Stimulated activated CD4-positive, alpha-beta T cell treated with anti-CD3 and anti-CD28 coated beads, Interleukin-2, amount 100 ng/mL, for 48 hours (primary cell): ENCODE measurements at regions not wholly inside any gene's neighbourhood (a gene's known extent, or its start where the extent isn't known, plus 50 kb on each side); places are given as distances from the start of the nearest gene placed in this dataset.
"Not testable (repeated sequence)": the region's sequence is repeated elsewhere in the genome, so short reads cannot be mapped to it uniquely, and the experiment has no call there.

Source experiments
- DNase-seq, 2 donors: peaks; one replicate each; pipeline ENCODE4 v3.0.0-alpha.2; 2020

GRCh38 chr6:6725468-6726209, 137.1 kb downstream of the LY86 start:
- DNase-seq, result no peak

DNA sequence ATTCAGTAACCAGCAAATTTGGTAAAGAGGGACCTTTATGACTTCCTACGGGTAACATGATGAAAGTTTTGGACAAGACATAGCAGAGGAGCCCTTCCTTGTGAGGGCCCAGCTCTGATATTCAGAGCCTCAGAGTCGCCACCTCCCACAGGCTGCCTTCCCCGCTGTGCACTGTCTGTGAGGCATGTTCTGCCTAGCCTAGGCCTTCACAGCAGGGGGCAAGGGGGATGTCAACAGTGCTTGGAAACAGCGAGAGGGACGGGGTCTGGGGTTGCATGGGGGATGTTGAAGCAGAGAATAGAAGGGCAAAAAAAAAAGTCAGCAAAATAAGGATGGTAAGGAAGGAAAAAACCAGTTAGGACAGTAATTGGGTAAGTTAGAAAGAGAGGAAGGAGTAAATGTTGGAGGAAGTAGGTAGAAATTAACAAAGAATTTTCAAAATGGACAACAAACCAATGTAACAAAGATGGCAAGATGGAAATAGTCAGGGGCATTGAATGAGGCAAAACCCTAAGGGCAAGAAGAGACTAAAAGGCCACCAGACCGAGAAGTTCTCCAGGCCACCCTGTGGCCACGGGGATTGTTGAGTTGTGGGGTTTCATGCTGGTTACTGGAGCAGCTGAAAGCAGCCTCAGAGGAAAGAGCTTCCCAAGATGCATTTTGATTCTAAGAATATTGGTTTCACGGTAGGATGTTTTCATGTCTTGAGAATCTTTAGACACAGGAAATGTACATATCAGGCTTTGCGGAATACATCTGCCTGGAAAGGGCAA, 139.8 kb downstream of the LY86 start:
- no peak for DNase-seq

GRCh38 chr6:6729971-6730370, 141.5 kb downstream of the LY86 start:
- DNase-seq, result no peak

DNA sequence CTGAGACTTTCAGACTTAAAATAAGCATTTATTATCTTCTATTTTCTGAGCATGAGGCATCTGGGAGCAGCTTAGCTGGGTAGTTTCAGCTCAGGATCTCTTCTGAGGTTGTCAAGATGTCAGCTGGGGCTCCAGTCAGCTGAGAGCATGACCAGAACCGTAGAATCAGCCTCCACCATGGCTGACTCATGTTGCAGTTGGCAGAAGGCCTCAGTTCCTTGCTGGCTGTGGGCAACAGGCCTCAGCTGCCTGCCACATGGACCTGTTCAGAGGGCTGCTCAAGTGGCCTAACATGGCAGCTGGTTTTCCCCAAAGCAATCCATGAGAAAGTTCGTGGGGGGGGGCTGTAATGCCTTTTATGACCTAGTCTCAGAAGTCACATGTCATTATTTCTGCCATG, 142.3 kb downstream of the LY86 start:
- DNase-seq, result no peak

DNA sequence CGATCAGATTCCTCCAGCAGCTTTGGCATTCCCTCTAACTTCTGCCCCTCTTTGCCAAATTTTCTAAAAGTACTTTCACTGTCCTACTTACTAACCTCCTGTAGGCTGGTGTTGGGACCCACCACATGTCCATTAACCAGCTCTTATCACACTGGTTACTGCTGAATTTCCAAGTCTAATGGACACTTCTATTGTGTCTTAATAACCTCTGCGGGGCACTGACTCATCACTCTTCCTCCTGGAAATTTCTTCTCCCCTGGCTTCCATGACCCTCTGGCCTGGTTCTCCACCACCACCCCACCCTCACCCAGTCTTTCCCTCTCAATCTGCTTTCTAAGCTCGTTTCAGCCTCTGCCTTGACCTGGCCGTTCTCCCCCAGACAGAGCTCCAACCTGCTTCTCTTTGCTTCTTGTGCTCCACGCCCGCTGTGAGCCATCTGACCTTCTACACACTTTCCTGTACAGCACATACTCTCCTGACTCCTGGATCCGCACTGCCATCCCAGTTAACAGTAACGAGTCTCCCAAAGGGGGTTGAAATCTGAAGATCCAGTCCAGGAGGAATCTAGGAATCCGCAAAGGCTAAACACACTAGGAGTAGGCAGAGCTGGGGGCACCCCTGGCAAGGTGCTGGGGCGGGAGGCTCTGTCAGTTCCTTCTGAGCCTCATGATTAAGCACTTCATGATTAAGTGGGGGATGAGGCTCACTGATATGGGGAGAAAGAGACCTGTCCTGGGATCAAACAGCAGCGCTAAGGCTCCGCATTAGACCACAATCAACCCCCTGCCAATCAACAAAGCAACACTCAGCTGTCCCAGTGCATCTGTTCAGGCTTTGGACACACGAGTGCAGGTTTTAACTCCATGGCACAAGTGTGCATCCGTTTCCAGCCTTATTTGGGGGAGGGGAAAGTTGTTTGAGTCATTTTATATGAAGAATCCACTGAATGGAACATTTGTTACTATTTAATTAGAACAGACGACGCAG, 146.3 kb downstream of the LY86 start:
- no peak for DNase-seq

GRCh38 chr6:6736791-6737654, 148.5 kb downstream of the LY86 start:
- DNase-seq, result no peak

- DNase-seq, result no peak
Measured at GRCh38 chr6:6737671-6738070, 149.2 kb downstream of the LY86 start.

DNA sequence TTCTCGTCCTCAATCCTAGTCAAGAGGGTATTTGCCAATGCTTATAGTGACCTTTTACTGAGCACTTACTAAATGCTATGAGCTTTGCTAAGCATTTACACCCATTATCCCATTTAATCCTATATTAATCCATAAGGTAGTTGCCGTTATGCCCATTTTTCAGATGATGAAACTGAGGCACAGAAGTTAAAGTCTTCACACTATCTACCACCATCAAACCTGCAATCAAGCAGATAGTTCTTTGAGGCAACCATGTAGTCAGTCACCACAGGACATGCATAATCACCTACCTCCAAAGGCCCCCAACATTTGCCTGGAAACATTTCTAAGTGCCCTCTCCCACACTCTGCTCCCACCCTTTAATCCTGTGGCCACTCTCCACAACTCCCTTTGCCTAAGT, 149.6 kb downstream of the LY86 start:
- DNase-seq, result no peak

DNA sequence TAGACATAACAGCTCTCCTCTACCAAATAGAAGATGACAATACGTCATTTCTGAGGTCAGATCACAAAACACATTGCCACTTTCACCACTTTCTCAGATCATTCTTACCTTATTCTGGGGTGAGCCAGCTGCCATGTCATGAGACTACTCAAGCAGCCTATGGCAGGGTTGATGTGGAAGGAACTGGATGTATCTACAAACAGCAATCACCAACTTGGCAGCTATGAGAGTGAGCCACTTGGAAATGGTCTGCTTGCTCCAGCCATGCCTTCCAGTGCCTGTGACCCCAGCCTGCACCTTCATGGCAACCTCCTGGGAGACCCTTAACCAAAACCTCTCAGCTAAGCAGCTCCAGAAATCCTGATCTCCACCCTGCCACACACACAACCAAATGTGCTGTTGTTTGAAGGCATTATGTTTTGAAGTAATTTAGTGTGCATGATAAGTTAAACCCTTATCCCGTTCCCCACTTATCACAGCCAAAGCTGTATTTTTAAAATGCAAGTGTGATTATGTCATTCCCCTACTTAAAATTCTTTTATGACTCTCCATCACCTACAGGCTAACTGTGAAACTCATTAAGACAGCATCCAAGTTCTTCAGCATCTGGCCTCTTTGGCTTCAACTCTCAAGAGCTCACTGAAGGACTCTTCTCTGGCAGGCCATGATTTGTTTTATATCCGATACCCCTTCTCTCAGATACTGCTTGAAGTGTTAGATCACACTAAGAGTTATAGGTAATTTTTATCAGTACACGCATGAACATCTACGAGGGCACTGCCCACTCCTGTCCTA, 150.6 kb downstream of the LY86 start:
- DNase-seq, result no peak

GRCh38 chr6:6740595-6740994, 152.1 kb downstream of the LY86 start:
- no peak for DNase-seq

GRCh38 chr6:6741264-6741663, 152.7 kb downstream of the LY86 start:
- DNase-seq, result no peak

DNA sequence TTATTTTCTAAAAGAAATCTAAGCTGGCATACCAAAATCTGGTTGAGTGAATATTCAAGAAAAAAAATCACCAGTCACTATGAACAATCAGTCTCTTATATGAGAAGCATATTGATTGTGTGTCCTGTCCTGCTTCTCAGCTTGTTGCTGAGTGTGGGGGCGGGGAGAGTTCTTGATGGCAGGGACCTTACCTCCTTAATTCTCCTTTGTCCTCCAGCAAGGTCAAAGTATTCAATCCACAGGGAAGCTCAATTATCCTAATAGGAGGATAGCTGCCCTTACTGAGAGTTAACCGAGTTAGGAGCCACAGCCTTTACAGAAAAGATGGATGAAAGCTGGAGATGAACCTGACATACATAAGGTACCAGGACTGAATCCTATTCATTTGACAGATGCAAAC, 154.0 kb downstream of the LY86 start:
- DNase-seq, result no peak

- no peak for DNase-seq
Measured at GRCh38 chr6:6744551-6744950, 156.0 kb downstream of the LY86 start.

- DNase-seq, result not testable (repeated sequence)
Measured at GRCh38 chr6:6745637-6746332, 157.3 kb downstream of the LY86 start.

GRCh38 chr6:6746333-6746969, 157.9 kb downstream of the LY86 start:
- no peak for DNase-seq

- DNase-seq, result no peak
Measured at GRCh38 chr6:6746970-6747338, 158.4 kb downstream of the LY86 start.

DNA sequence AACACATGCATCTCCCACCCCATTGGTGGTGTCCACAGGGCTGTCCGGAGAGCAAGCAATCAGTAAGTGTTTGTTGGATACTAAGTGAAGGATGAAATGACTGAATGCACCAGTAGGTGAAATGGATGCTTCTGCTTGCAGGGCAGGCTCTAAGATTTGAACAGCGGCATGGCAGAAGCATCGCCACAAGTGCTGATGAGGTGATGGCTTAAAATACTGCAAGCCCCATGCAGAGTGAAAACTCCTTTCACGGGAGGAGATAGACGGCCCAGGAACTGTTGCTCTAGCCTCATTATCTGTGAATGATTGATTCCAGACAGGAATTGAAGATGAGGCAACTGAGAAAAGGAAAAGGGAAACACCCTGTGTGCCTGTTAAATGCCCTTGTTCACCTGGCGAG, 158.9 kb downstream of the LY86 start:
- DNase-seq, result no peak

- DNase-seq, result no peak
Measured at GRCh38 chr6:6748001-6748400, 159.5 kb downstream of the LY86 start.

GRCh38 chr6:6749702-6750491, 161.4 kb downstream of the LY86 start:
- peak; percentile 24 to 43 for DNase-seq
